GM10248 (cell line): ENCODE measurements at regions not wholly inside any gene's neighbourhood (a gene's known extent, or its start where the extent isn't known, plus 50 kb on each side); places are given as distances from the start of the nearest gene placed in this dataset.

Experiments used
- CTCF ChIA-PET: fragments of 300-600 bp; sonication (Branson Sonifier 250); formaldehyde crosslinking; extraction: SDS; loops from one replicate; lab custom pipeline; 2021; ENCODE audit warnings: antibody characterized with exemption; lab: Yijun Ruan, JAX
- POLR2A ChIA-PET: fragments of 350-650 bp; sonication (Branson Sonifier 250); formaldehyde crosslinking; extraction: SDS; loops from one replicate; lab custom pipeline; 2020; ENCODE audit warnings: antibody characterized with exemption; lab: Yijun Ruan, JAX
- DNase-seq: peaks from one replicate; pipeline ENCODE4 v3.0.0; 2012; ENCODE audit errors: extremely low spot score
- TF ChIP-seq, protein P1 (sequence below): IDR thresholded peaks from 2 replicates; pipeline ENCODE4 v1.5.1; 2012; ENCODE audit warnings: mild to moderate bottlenecking, low read depth; ENCODE audit errors: extremely low read depth, missing control alignments, control extremely low read depth

- ChIA-PET CTCF (no interaction called here), POLR2A (no interaction called here)
- TF ChIP-seq, protein P1, sequence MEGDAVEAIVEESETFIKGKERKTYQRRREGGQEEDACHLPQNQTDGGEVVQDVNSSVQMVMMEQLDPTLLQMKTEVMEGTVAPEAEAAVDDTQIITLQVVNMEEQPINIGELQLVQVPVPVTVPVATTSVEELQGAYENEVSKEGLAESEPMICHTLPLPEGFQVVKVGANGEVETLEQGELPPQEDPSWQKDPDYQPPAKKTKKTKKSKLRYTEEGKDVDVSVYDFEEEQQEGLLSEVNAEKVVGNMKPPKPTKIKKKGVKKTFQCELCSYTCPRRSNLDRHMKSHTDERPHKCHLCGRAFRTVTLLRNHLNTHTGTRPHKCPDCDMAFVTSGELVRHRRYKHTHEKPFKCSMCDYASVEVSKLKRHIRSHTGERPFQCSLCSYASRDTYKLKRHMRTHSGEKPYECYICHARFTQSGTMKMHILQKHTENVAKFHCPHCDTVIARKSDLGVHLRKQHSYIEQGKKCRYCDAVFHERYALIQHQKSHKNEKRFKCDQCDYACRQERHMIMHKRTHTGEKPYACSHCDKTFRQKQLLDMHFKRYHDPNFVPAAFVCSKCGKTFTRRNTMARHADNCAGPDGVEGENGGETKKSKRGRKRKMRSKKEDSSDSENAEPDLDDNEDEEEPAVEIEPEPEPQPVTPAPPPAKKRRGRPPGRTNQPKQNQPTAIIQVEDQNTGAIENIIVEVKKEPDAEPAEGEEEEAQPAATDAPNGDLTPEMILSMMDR = no peak
- DNase-seq = no peak
Observed at GRCh38 chr4:132317923-132318322, 831.2 kb upstream of the PCDH10 start.

DNA sequence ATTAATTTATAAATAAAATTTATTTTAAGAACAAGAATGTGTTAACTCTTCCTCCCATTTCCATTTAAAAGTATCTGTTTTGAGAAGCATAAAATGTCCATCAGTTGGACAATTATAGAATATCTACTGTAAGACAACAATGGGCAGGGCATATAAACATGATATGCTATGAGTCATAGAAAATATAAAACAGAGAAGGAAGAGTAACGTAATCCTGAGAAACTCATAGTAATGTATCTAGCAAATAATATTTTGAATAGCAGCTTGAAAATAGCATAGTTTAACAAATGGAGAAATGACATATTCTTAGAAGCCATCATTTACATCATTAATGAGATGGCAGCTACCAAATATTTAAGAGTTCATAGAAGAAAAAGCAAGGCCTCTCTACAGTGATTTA lies 820.3 kb upstream of the PCDH10 start:
- no peak for DNase-seq
- TF ChIP-seq, protein P1 = no peak
- POLR2A ChIA-PET = no interaction called here
- CTCF ChIA-PET = no interaction called here

DNA sequence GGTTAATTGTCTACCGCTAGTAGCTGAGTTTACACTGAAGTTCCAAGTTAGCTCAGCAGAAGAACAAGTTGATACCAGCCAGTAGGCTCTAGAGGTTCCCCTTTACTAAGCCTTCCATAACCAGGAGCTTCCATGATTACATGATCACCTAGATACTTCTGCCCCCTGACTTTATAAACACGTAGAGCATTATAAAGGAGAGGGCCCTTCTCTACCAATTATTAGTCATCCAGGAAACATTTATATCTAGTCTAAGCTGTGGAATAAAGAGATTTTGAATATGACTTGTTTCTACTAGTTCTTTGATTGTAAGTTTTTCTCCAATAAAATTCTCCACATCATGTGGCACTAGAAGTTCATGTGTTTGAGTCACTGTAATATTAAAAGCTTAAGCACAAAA lies 818.1 kb upstream of the PCDH10 start:
- TF ChIP-seq, protein P1 = no peak
- ChIA-PET CTCF (interaction anchor here (1.3 kb wide), 1 partner anchor 26 kb away, joined by 3 read pairs; no protein-coding TSS in a partner anchor), POLR2A (no interaction called here)
- DNase-seq = no peak

- TF ChIP-seq, protein P1 = peak; percentile 24
- ChIA-PET CTCF (no interaction called here), POLR2A (no interaction called here)
- no peak for DNase-seq
Observed at GRCh38 chr4:132332932-132333723, 816.0 kb upstream of the PCDH10 start.

GRCh38 chr4:132333724-132334047 lies 815.4 kb upstream of the PCDH10 start:
- DNase-seq = no peak
- ChIA-PET POLR2A (no interaction called here), CTCF (no interaction called here)
- TF ChIP-seq, protein P1 = no peak

DNA sequence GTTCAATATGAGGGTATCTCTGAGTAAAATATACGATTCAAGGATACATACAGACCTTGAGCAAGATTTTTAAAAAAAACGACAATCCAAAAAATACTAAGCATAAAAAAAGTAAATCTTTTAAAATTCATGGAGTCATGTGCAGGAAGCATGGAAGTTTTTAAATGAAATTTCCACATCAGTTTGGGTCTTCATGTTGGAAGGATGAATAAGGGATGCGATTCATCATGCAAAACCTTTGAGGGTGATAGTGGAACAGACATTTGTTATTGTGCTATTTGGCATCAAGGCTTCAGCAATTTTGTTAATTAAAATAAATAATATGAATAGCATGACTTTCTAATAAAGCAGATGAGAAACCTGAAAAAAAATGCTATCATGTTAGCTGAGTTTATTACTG lies 815.0 kb upstream of the PCDH10 start:
- ChIA-PET CTCF (no interaction called here), POLR2A (no interaction called here)
- no peak for DNase-seq
- TF ChIP-seq, protein P1 = no peak
